ENCODE measurements at regions not wholly inside any gene's neighbourhood (a gene's known extent, or its start where the extent isn't known, plus 50 kb on each side); places are given as distances from the start of the nearest gene placed in this dataset.

DNA sequence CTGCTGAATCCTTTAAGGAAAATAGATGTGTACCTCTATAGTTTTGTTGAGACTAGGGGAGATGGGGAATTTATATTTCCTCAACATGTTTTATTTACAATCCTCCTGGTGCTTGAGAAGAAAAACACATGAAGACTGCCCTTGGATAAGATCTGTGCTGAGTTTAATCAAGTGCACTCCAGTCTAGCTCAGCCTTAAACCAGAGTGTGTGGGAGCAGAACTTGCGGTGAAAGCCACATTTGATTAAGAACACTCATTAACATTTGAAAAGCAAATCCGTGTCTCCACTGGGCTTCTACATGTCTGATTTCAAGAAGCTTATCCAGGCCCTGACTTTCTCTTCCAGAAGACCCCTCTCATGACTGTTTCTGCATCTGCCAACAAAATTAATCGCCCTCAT lies 84.8 kb upstream of the ITGA6 start:
- no peak for TF ChIP-seq EZH2phosphoT487 (IDR thresholded peaks at IDR 0.05; ENCODE audit: borderline replicate concordance, low read length)
- TF ChIP-seq, protein P1, sequence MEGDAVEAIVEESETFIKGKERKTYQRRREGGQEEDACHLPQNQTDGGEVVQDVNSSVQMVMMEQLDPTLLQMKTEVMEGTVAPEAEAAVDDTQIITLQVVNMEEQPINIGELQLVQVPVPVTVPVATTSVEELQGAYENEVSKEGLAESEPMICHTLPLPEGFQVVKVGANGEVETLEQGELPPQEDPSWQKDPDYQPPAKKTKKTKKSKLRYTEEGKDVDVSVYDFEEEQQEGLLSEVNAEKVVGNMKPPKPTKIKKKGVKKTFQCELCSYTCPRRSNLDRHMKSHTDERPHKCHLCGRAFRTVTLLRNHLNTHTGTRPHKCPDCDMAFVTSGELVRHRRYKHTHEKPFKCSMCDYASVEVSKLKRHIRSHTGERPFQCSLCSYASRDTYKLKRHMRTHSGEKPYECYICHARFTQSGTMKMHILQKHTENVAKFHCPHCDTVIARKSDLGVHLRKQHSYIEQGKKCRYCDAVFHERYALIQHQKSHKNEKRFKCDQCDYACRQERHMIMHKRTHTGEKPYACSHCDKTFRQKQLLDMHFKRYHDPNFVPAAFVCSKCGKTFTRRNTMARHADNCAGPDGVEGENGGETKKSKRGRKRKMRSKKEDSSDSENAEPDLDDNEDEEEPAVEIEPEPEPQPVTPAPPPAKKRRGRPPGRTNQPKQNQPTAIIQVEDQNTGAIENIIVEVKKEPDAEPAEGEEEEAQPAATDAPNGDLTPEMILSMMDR (IDR thresholded peaks at IDR 0.05; ENCODE audit: low read depth, low read length, poor library complexity, severe bottlenecking) = no peak

DNA sequence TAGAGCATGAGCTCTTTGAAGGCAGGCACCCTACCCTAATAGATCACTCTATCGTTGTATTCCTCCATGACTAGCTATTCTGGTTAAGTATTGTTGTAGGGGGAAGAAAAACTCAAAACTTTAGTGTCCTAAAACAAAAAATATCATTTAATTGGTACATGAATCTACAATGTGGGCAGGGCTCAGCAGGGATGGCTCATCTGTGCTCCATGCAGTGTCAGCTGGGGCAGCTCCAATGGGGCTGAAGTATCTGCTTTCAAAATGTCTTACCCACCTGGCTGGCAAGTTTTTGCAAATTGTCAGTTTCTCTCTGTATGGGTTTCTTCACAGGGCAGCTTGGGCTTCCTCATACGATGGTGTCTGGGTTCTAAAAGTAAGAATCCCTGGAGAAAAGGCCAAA lies 83.2 kb upstream of the ITGA6 start:
- no peaks in the 10 kb centered on the region for H3K36me3 ChIP-seq (ENCODE audit: control insufficient read depth, low read length)
- no peaks in the 10 kb centered on the region for H4K20me1 ChIP-seq (ENCODE audit: control insufficient read depth, insufficient read depth, low read depth, low read length)
- H3K27me3 ChIP-seq (ENCODE audit: control insufficient read depth, low read length) = peaks cover 22% of the 10 kb centered on the region
- H3K9me3 ChIP-seq (ENCODE audit: control insufficient read depth, insufficient read depth, low read length) = no peaks in the 10 kb centered on the region
- H3K27ac ChIP-seq (ENCODE audit: low read depth, low read length) = no peak overlapping the region
- H3K9me2 ChIP-seq (replicated peaks; ENCODE audit: control insufficient read depth, low read length) = no peaks in the 10 kb centered on the region
- H3K79me2 ChIP-seq (ENCODE audit: control insufficient read depth, low read length) = no peaks in the 10 kb centered on the region
- H3K4me3 ChIP-seq (ENCODE audit: low read length) = no peak overlapping the region
- H3K4me2 ChIP-seq (ENCODE audit: low read length) = no peak overlapping the region
- no peak for TF ChIP-seq EZH2phosphoT487 (IDR thresholded peaks at IDR 0.05; ENCODE audit: borderline replicate concordance, low read length)
- TF ChIP-seq, protein P1 (IDR thresholded peaks at IDR 0.05; ENCODE audit: low read depth, low read length, poor library complexity, severe bottlenecking) = no peak
- no peaks in the 10 kb centered on the region for H3F3A ChIP-seq (ENCODE audit: control insufficient read depth, insufficient read depth)
- H3K4me1 ChIP-seq (ENCODE audit: control insufficient read depth, low read length) = no peaks in the 10 kb centered on the region

More for the DNA sequence above, 84.8 kb upstream of the ITGA6 start:
- Histone ChIP-seq H3K9me3 (ENCODE audit: control insufficient read depth, insufficient read depth, low read length) (no peaks in the 10 kb centered on the region), H3K9me2 (replicated peaks; ENCODE audit: control insufficient read depth, low read length) (no peaks in the 10 kb centered on the region), H4K20me1 (ENCODE audit: control insufficient read depth, insufficient read depth, low read depth, low read length) (no peaks in the 10 kb centered on the region), H3K4me2 (ENCODE audit: low read length) (no peak overlapping the region), H3K79me2 (ENCODE audit: control insufficient read depth, low read length) (no peaks in the 10 kb centered on the region), H3K4me1 (ENCODE audit: control insufficient read depth, low read length) (no peaks in the 10 kb centered on the region), H3K4me3 (ENCODE audit: low read length) (no peak overlapping the region), H3F3A (ENCODE audit: control insufficient read depth, insufficient read depth) (no peaks in the 10 kb centered on the region), H3K27me3 (ENCODE audit: control insufficient read depth, low read length) (peaks cover 22% of the 10 kb centered on the region), H3K27ac (ENCODE audit: low read depth, low read length) (no peak overlapping the region), H3K36me3 (ENCODE audit: control insufficient read depth, low read length) (no peaks in the 10 kb centered on the region)

DNA sequence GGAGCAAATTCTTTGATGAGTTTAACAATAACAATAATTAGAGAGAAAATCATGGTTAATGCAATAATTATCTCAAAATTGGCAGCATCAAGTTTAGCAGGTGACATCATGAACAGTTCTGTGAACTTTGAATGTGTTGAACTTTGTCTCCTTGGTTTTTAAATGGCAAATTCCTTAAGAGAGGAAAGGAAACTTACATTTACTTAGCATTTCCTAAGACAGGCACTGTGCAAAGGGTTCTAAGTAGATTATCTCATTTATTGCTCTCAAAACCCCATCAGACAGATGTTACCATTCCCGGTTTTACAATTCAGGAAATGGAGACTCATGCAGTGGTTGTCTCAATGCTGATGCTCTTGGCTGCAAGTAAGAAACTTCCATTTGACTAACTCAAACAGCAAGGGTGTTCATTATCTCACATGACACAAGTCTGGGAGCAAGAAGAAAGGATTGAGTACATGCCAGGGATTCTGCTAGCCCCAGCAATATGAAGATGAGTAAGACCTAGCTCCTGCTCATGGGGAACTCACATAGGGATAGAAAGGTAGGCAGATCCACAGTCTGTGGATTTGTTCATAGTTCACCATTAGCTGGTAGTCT lies 81.3 kb upstream of the ITGA6 start:
- H4K20me1 ChIP-seq (ENCODE audit: control insufficient read depth, insufficient read depth, low read depth, low read length) = no peaks in the 10 kb centered on the region
- H3K4me1 ChIP-seq (ENCODE audit: control insufficient read depth, low read length) = no peaks in the 10 kb centered on the region
- H3K9me2 ChIP-seq (replicated peaks; ENCODE audit: control insufficient read depth, low read length) = no peaks in the 10 kb centered on the region
- H3K4me3 ChIP-seq (ENCODE audit: low read length) = no peak overlapping the region
- no peaks in the 10 kb centered on the region for H3K79me2 ChIP-seq (ENCODE audit: control insufficient read depth, low read length)
- no peaks in the 10 kb centered on the region for H3K36me3 ChIP-seq (ENCODE audit: control insufficient read depth, low read length)
- no peak for TF ChIP-seq EZH2phosphoT487 (IDR thresholded peaks at IDR 0.05; ENCODE audit: borderline replicate concordance, low read length)
- TF ChIP-seq, protein P1 (IDR thresholded peaks at IDR 0.05; ENCODE audit: low read depth, low read length, poor library complexity, severe bottlenecking) = no peak
- no peak overlapping the region for H3K27ac ChIP-seq (ENCODE audit: low read depth, low read length)
- H3K9me3 ChIP-seq (ENCODE audit: control insufficient read depth, insufficient read depth, low read length) = no peaks in the 10 kb centered on the region
- H3K27me3 ChIP-seq (ENCODE audit: control insufficient read depth, low read length) = peaks cover 7% of the 10 kb centered on the region
- H3K4me2 ChIP-seq (ENCODE audit: low read length) = no peak overlapping the region
- H3F3A ChIP-seq (ENCODE audit: control insufficient read depth, insufficient read depth) = no peaks in the 10 kb centered on the region
